Sigmoid colon (tissue), 4 donors: ENCODE measurements at regions not wholly inside any gene's neighbourhood (a gene's known extent, or its start where the extent isn't known, plus 50 kb on each side); places are given as distances from the start of the nearest gene placed in this dataset.

Source experiments
- EP300 ChIP-seq, 4 donors: sonication (generic); formaldehyde crosslinking; IDR thresholded peaks; one replicate each; pipeline ENCODE4 v1.6.1; 2017; ENCODE audit warnings: antibody characterized with exemption in 4 of 4
- POLR2A ChIP-seq, 2 donors: fragments of 450-650 bp; IDR thresholded peaks; one replicate each; pipeline ENCODE4 v1.6.1; 2016; ENCODE audit warnings: antibody characterized with exemption in 2 of 2, mild to moderate bottlenecking in 2 of 2, moderate library complexity in 2 of 2
- POLR2AphosphoS5 ChIP-seq, 4 donors: sonication (generic); formaldehyde crosslinking; IDR thresholded peaks; one replicate each; pipeline ENCODE4 v1.6.1; 2017; ENCODE audit warnings: antibody characterized with exemption in 4 of 4
- TF ChIP-seq, protein P1 (sequence below), 4 experiments: fragments of 450-650 bp in 3 of 4; fragments of 200-600 bp in 1 of 4; IDR thresholded peaks; one replicate each; pipeline ENCODE4 v1.5.1; 2016 to 2019; ENCODE audit warnings: antibody characterized with exemption in 4 of 4, mild to moderate bottlenecking in 3 of 4, moderate library complexity in 2 of 4

DNA sequence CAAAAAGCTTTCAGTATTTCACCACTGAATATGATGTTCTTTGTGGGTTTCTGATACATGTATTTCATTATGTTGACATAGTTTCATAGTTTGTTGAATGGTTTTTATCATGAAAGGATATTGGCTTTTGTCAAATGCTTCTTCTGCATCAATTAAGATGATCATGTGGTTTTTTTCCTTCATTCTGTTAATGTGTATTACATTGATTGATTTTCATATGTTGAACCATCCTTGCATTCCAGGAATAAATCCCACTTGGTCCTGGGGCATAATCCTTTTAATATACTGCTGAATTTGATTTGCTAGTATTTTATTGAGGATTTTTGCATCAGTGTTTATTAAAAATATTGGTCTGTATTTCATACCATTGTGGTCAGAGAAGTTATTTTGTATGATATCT is 70.9 kb upstream of the BHLHE23 start:
- TF ChIP-seq, protein P1, sequence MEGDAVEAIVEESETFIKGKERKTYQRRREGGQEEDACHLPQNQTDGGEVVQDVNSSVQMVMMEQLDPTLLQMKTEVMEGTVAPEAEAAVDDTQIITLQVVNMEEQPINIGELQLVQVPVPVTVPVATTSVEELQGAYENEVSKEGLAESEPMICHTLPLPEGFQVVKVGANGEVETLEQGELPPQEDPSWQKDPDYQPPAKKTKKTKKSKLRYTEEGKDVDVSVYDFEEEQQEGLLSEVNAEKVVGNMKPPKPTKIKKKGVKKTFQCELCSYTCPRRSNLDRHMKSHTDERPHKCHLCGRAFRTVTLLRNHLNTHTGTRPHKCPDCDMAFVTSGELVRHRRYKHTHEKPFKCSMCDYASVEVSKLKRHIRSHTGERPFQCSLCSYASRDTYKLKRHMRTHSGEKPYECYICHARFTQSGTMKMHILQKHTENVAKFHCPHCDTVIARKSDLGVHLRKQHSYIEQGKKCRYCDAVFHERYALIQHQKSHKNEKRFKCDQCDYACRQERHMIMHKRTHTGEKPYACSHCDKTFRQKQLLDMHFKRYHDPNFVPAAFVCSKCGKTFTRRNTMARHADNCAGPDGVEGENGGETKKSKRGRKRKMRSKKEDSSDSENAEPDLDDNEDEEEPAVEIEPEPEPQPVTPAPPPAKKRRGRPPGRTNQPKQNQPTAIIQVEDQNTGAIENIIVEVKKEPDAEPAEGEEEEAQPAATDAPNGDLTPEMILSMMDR (IDR thresholded peaks at IDR 0.05) = no peak
- no peak for TF ChIP-seq EP300 (IDR thresholded peaks at IDR 0.05)
- TF ChIP-seq POLR2A (IDR thresholded peaks at IDR 0.05) = no peak
- TF ChIP-seq POLR2AphosphoS5 (IDR thresholded peaks at IDR 0.05) = no peak
